Kidney epithelial cell (primary cell): ENCODE measurements at regions not wholly inside any gene's neighbourhood (a gene's known extent, or its start where the extent isn't known, plus 50 kb on each side); places are given as distances from the start of the nearest gene placed in this dataset.

Experiments
- DNase-seq: peaks from one replicate; pipeline ENCODE4 v3.0.0-alpha.2; 2010; ENCODE audit warnings: low read depth
- H3K27me3 ChIP-seq: 2 replicates; pipeline ENCODE4 v1.6.0; 2011; ENCODE audit warnings: low read length; ENCODE audit not compliant: control insufficient read depth, insufficient read depth
- H3K36me3 ChIP-seq: 2 replicates; pipeline ENCODE4 v1.5.1; 2011; ENCODE audit warnings: low read length; ENCODE audit not compliant: control insufficient read depth, insufficient read depth
- H3K4me3 ChIP-seq: 2 replicates; pipeline ENCODE4 v1.5.1; 2011; ENCODE audit warnings: low read depth, mild to moderate bottlenecking, control low read depth, low read length
- TF ChIP-seq, protein P1 (sequence below): IDR thresholded peaks from 2 replicates; pipeline ENCODE4 v1.5.1; 2011; ENCODE audit warnings: mild to moderate bottlenecking, moderate library complexity, low read length, control low read depth, inconsistent platforms; ENCODE audit not compliant: insufficient read depth, poor library complexity, severe bottlenecking

DNA sequence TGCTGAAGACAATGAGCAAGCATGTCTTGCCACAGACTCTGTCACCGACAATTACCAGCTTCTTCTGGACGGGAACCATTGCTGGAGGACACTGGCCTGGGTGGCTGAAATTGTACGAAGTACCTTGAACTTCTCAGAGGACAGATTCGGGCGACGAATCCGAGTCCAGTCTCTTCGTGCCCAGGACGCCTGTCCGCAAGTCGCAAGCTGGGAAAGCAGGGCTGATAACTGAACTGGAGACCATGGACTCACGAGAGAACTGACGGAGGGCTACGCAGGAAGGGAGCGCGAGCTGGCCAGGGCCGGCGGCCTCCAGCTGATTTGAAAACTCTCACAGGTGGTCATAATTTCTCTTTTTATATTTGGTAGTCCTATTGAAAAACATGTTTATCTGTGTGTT, 1229.5 kb upstream of the MAP3K7 start:
- no peak for DNase-seq
- Histone ChIP-seq H3K4me3 (no peak overlapping the region), H3K36me3 (no peaks in the 10 kb centered on the region), H3K27me3 (no peaks in the 10 kb centered on the region)
- TF ChIP-seq, protein P1, sequence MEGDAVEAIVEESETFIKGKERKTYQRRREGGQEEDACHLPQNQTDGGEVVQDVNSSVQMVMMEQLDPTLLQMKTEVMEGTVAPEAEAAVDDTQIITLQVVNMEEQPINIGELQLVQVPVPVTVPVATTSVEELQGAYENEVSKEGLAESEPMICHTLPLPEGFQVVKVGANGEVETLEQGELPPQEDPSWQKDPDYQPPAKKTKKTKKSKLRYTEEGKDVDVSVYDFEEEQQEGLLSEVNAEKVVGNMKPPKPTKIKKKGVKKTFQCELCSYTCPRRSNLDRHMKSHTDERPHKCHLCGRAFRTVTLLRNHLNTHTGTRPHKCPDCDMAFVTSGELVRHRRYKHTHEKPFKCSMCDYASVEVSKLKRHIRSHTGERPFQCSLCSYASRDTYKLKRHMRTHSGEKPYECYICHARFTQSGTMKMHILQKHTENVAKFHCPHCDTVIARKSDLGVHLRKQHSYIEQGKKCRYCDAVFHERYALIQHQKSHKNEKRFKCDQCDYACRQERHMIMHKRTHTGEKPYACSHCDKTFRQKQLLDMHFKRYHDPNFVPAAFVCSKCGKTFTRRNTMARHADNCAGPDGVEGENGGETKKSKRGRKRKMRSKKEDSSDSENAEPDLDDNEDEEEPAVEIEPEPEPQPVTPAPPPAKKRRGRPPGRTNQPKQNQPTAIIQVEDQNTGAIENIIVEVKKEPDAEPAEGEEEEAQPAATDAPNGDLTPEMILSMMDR, result no peak

DNA sequence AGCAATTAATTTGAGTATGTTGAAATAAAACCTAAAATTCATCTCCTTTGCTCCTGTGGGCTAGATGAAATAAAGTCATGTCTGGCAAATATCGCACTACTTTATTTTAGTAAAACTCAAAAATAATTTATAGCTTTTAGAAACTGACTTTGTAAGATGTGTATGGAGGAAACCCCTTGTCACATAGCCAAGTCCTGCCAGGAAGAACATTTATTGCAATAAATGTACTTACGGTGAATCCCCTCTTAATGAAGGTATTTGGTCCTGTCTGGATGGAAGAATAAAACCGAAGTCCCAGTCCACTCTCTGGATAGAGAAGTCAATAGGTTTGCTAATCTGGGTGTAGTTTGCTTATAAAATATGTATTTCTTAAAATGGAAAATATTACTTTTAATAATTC, 1226.8 kb upstream of the MAP3K7 start:
- Histone ChIP-seq H3K4me3 (no peak overlapping the region), H3K36me3 (no peaks in the 10 kb centered on the region), H3K27me3 (no peaks in the 10 kb centered on the region)
- TF ChIP-seq, protein P1, result no peak
- DNase-seq, result no peak

DNA sequence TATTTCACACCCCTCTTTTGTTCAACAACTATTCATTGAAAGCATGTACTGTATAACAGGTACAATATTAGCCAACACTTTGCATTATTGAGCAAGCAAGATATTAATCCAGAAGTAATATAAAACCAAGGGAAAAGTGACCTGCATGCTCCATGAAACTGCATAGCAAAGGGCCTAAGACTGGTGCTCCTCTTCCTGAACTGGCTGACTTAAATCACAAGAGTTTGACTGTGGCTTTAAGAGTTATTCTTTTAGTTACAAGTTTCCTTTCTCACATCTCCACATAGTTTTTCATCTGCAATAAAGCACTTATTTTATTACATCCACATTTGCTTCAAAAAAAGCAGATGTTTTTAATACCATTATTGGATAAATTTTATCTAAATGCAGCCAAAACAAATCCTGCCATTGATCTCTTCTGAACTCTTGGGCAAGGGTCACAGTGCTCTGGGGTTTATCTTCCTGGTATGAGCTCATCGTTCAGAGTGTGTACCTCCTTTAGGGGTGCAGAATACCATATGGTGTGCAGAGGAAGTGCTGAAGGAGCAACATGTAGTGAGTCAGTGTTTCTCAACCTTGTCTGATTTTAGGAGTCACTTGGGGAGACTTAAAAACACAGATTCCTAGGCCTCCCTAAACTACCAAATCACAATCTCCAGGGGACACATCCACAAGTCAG, 1225.9 kb upstream of the MAP3K7 start:
- TF ChIP-seq, protein P1, result no peak
- DNase-seq, result no peak

DNA sequence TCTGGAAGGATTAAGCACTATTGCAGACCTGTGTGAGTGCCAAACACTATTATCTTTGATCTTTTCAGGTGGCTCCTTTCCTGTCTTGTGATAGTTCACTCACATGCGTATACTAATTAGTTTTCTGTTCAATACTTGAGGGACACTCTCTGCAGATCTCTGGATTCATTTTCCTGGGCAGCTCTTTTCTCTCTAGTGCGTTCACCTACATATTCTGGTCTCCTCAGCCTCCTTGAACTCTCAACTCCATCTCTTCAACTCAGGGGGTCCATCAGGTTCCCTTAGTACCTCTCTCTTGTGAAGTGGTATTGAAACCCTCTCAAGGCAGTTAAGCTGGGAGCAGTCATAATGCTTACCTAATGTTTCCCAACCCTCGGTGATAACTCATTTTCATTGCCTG, 1218.1 kb upstream of the MAP3K7 start:
- Histone ChIP-seq H3K36me3 (no peaks in the 10 kb centered on the region), H3K4me3 (no peak overlapping the region), H3K27me3 (no peaks in the 10 kb centered on the region)
- TF ChIP-seq, protein P1, result no peak
- no peak for DNase-seq

More for the DNA sequence above, 1225.9 kb upstream of the MAP3K7 start:
- no peaks in the 10 kb centered on the region for H3K36me3 ChIP-seq
- H3K27me3 ChIP-seq, result no peaks in the 10 kb centered on the region
- no peak overlapping the region for H3K4me3 ChIP-seq

DNA sequence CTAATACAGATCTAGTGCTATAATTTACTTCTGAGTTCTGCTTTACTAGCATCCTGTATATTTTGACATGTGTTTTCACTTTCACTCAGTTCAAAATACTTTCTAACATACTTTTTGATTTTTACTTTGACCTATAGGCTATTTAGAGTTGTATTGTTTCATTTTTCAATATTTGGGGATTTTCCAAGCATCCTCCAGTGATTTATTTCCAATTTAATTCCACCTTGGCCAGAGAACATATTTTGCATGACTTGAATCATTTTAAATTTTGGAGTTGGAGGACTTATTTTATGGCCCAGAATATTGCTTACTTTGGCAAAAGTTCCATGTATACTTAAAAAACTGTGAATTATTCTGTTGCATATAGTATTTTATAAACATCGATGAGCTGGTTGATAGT, 1215.6 kb upstream of the MAP3K7 start:
- Histone ChIP-seq H3K36me3 (no peaks in the 10 kb centered on the region), H3K4me3 (no peak overlapping the region), H3K27me3 (no peaks in the 10 kb centered on the region)
- DNase-seq, result no peak
- TF ChIP-seq, protein P1, result no peak

DNA sequence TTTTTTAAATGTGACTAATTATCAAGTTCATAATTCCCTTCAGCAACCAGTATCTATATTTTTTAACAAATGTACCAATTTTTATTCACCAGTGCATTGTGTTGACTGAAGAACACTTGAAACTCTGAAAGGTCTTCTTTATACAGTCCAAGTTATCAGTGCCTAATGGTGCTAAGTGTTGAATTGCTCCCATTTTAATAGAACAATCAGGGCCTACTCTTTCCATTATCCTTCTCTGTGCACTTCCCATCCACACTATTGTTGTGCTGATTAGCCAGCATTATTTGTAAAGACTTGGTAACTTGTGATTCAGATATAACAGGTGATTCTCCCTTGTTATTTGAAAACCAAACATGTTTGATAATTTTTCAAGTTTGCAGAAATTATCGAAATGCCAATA, 1209.7 kb upstream of the MAP3K7 start:
- Histone ChIP-seq H3K4me3 (no peak overlapping the region), H3K27me3 (no peaks in the 10 kb centered on the region), H3K36me3 (no peaks in the 10 kb centered on the region)
- TF ChIP-seq, protein P1, result no peak
- DNase-seq, result no peak
